ENCODE measurements at regions not wholly inside any gene's neighbourhood (a gene's known extent, or its start where the extent isn't known, plus 50 kb on each side); places are given as distances from the start of the nearest gene placed in this dataset.

DNA sequence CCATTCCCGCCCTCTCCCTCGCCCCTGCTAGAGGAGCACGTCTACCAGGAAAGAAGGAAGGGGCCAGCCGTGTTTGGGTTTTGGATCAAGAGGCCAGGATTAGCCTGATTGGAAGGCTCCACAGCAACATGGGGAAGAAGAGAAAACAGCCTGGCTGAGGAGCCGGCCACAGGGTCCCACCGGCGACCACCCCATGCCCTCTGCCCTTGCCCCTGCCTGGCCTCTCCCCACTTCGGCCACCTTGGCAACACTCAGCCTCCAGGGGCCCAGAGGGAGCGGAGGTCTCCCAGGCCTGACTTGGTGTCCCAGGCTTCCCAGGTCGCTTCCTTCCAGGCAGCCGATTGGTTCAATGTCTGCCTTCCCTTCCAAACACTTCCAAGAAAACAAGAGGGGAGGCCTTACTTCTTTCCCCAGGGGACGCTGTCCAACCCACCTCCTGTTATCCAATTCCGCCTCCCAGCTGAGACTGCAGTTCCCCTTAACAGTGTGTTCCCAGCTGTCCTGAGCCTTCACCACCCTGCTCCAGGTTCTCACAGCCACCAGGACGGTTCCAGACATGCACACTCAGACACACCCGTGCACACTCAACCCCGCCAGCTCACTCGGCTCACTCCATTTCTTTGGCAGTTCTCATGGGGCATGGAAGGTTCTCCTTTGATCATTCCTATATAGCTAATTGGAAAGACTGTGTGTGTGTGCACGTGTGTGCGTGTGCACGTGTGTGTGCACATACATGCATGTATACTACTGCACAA is 65.4 kb downstream of the RBFOX3 start:
- no peak overlapping the region for H3K27ac Mint-ChIP-seq
- H3K9me3 Mint-ChIP-seq, result no peaks in the 10 kb centered on the region
- no peak overlapping the region for H3K4me3 Mint-ChIP-seq
- no peaks in the 10 kb centered on the region for H3K36me3 Mint-ChIP-seq (ENCODE audit: low read depth)
- H3K27me3 Mint-ChIP-seq, result no peaks in the 10 kb centered on the region
- H3K4me1 Mint-ChIP-seq (ENCODE audit: low read depth), result no peaks in the 10 kb centered on the region

DNA sequence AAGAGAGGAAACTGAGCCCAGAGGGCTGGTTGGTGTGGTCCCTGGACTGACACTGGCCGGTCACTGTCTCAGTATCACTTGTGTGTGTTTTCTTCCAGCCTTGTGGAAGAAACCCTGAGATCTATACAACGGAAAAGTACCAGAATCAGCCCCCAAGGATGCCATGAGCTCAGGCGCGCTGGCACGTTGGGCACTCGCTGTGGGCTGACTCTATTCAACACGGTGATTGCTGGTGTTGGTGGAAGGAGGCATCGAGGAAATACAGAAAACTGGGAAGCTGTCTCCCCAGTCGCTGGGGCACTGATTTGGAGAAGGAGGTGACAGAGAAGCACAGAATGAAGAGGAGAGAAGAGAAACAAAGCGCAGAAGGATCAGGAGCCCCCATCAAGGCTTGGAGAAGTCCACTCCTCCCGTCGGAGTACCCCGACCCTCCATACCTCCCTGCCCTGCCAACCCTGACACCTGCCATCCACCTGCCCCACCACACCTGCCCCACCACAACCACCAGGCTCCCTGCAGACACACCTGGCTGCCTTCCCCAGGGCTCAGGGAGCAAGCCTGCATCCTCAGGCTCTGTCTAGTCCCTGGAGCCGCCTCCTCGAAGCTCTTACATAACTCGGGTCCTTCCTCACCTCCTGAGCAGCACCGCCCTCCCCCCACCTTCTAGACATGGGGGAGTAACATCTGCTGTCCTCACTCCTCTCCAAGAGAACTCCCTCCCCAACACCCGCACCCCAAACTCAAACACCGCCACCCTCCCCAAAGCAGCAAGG is 66.5 kb downstream of the RBFOX3 start:
- Mint-ChIP-seq H3K27ac (no peak overlapping the region), H3K4me1 (ENCODE audit: low read depth) (no peaks in the 10 kb centered on the region), H3K27me3 (no peaks in the 10 kb centered on the region), H3K36me3 (ENCODE audit: low read depth) (no peaks in the 10 kb centered on the region), H3K4me3 (no peak overlapping the region), H3K9me3 (no peaks in the 10 kb centered on the region)

DNA sequence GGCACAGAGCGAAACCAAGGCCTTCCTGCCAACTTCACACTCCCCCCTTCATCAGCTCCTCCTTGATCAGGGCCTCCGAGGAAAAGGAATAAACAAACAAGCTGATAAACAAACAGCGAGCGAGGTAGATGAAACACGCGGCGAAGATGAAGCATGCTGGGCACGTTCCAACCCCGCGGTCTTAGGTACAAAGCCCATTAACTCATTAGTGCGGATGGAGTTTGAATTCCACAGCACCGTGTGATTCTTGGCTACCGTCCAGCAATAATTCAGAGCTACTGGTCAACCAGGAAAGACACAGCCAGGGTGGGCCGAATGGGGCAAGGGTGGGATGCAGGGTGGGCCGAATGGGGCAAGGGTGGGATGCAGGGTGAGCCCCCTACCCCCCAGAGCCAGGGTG is 67.3 kb downstream of the RBFOX3 start:
- Mint-ChIP-seq H3K4me1 (ENCODE audit: low read depth) (no peaks in the 10 kb centered on the region), H3K9me3 (no peaks in the 10 kb centered on the region), H3K27ac (no peak overlapping the region), H3K4me3 (no peak overlapping the region), H3K27me3 (no peaks in the 10 kb centered on the region), H3K36me3 (ENCODE audit: low read depth) (no peaks in the 10 kb centered on the region)

DNA sequence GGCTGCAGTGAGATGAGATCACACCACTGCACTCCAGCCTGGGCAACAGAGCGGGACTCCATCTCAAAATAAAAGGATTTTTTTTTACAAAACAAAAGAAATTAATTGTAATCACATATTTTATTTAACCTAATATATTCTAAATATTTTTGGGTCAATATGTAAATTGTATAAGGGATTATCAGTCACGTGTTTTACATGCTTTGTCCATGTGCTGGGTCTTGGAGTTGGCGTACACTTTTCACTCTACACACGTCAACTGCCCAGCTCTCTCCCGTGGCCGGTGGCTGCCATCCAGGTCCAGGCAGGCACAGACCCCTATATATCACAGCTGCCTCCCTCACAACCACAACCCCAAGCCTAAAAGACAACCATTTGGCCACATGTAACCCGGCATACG is 68.1 kb downstream of the RBFOX3 start:
- Mint-ChIP-seq H3K36me3 (ENCODE audit: low read depth) (no peaks in the 10 kb centered on the region), H3K9me3 (no peaks in the 10 kb centered on the region), H3K4me1 (ENCODE audit: low read depth) (no peaks in the 10 kb centered on the region), H3K27me3 (no peaks in the 10 kb centered on the region), H3K27ac (no peak overlapping the region), H3K4me3 (no peak overlapping the region)

DNA sequence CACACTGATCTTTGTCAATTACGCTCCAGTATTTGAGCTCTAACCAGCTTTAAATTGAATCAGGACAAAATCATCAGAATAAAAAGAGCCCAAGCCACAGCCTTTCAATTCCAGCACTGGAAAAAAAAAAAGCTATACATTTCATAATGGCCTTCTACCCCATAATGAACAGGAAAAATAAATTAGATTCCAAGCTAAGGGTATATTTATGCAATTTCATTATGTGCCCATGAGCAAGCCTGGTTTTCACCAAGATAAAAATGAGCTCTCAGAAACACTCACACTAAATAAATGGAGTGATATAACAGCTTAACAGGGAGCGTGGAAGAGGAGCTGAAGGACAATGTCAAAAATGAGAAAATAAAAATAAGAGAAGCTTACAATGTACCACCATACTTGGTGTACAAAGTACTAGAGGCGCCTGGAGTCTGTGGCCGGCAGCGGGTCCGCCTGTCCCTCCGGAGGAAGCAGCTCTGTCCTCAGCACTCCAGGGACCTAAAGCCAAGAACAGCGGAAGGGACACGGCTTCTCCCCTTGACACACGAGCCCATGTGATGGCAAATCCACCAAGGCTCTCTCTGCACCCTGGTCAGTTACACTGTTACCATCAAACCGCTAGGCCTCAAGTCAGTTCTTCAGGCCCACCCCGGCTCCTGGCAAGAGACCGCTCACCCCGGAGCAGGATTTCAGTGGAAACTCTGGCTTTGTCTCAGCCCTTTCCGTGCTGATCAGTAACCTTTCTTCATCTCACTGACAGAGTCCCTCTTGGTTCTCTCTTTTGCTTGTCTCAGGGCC is 69.6 kb downstream of the RBFOX3 start:
- Mint-ChIP-seq H3K27me3 (no peaks in the 10 kb centered on the region), H3K4me3 (no peak overlapping the region), H3K27ac (no peak overlapping the region), H3K4me1 (ENCODE audit: low read depth) (no peaks in the 10 kb centered on the region), H3K9me3 (no peaks in the 10 kb centered on the region), H3K36me3 (ENCODE audit: low read depth) (no peaks in the 10 kb centered on the region)

GRCh38 chr17:79539944-79540705 is 70.7 kb downstream of the RBFOX3 start:
- no peak overlapping the region for H3K27ac Mint-ChIP-seq
- H3K4me3 Mint-ChIP-seq, result no peak overlapping the region
- no peaks in the 10 kb centered on the region for H3K27me3 Mint-ChIP-seq
- no peaks in the 10 kb centered on the region for H3K4me1 Mint-ChIP-seq (ENCODE audit: low read depth)
- no peaks in the 10 kb centered on the region for H3K36me3 Mint-ChIP-seq (ENCODE audit: low read depth)
- H3K9me3 Mint-ChIP-seq, result no peaks in the 10 kb centered on the region

DNA sequence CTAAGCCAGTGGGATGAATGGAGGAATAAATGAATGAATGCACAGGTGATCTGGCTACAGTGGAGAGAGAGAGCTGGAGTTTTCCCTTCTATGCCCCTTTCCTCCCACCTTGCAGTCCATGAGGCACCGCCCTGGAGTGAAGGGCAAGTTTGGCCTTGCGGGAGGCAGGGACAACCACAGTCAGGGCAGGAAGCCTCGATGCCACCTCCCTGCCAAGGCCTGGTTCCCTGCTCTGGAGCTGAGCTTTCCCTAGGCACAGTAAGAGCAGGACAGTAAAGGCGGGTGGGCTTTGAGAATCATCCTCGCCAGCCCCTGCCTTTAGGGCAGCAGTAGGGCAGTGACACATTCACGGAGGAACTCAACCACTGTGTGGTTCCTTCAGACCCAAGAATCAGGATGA is 72.6 kb downstream of the RBFOX3 start:
- Mint-ChIP-seq H3K27ac (no peak overlapping the region), H3K4me3 (no peak overlapping the region), H3K36me3 (ENCODE audit: low read depth) (no peaks in the 10 kb centered on the region), H3K4me1 (ENCODE audit: low read depth) (no peaks in the 10 kb centered on the region), H3K9me3 (no peaks in the 10 kb centered on the region), H3K27me3 (no peaks in the 10 kb centered on the region)

- Mint-ChIP-seq H3K27ac (no peak overlapping the region), H3K36me3 (ENCODE audit: low read depth) (no peaks in the 10 kb centered on the region), H3K27me3 (no peaks in the 10 kb centered on the region), H3K9me3 (no peaks in the 10 kb centered on the region), H3K4me1 (ENCODE audit: low read depth) (no peaks in the 10 kb centered on the region), H3K4me3 (no peak overlapping the region)
Measured at GRCh38 chr17:79537686-79538085, 73.2 kb downstream of the RBFOX3 start.

- Mint-ChIP-seq H3K36me3 (ENCODE audit: low read depth) (no peaks in the 10 kb centered on the region), H3K27ac (no peak overlapping the region), H3K4me3 (no peak overlapping the region), H3K9me3 (no peaks in the 10 kb centered on the region), H3K27me3 (no peaks in the 10 kb centered on the region), H3K4me1 (ENCODE audit: low read depth) (no peaks in the 10 kb centered on the region)
Measured at GRCh38 chr17:79537061-79537460, 73.8 kb downstream of the RBFOX3 start.

- Mint-ChIP-seq H3K27me3 (no peaks in the 10 kb centered on the region), H3K36me3 (ENCODE audit: low read depth) (no peaks in the 10 kb centered on the region), H3K27ac (no peak overlapping the region), H3K4me3 (no peak overlapping the region), H3K9me3 (no peaks in the 10 kb centered on the region), H3K4me1 (ENCODE audit: low read depth) (no peaks in the 10 kb centered on the region)
Measured at GRCh38 chr17:79536212-79536840, 74.5 kb downstream of the RBFOX3 start.

DNA sequence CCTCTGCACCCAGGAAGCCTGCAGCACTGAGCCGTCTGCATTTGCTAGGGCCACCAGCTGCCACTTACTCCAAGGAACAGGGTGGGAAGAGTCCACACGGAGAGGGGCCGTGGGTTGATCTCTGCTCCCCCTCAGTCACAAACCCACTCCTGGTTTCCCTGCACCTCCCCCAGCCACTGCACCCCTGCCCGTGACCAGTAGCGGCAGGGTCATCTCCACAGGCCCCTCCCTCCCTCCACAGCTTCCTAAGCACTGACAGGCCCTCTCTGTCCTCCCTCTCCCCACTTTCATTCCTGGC is 75.2 kb downstream of the RBFOX3 start:
- Mint-ChIP-seq H3K4me3 (no peak overlapping the region), H3K27me3 (no peaks in the 10 kb centered on the region), H3K36me3 (ENCODE audit: low read depth) (no peaks in the 10 kb centered on the region), H3K4me1 (ENCODE audit: low read depth) (no peaks in the 10 kb centered on the region), H3K27ac (no peak overlapping the region), H3K9me3 (no peaks in the 10 kb centered on the region)

DNA sequence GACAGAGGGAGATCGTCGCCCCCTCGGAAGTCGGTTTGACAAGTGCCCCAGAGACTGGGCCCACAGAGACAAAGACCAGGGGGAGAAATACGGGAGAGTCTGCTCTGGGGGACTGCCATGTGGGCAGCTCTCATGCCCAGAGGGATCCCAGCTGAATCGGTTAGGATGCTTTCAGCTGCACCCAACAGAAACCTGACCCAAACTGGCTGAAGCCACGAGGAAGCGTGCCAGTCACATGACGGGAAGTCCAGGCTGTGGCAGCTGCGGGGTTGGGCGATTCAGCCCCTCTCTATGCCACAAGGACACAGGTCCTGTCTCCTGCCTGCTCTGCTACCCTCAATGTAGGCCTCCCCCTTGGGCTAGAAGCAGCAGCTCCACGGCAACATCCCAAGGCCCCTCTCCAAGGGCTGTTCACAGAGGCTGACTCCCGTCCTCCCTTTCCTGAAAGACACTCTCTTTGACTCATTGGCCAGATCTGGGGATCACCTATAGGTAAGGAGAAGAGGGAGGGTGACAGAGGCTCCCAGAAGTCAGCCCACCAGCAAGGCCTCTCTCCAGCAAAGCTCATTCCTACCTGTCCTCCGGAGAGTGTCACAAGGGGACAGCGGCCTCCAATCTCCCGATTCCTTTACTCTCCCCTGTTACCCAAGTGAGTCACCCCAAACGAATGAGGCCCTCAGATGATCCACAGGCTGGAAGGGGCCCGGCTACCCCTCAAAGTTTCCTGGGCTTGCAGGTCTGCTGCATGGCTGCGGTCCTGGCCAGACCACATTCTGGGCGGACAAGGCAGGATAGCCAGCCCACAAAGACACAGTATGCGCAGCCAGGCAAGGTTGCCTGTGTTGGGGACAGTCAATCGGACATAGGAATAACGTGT is 75.8 kb downstream of the RBFOX3 start:
- no peak overlapping the region for H3K27ac Mint-ChIP-seq
- no peaks in the 10 kb centered on the region for H3K4me1 Mint-ChIP-seq (ENCODE audit: low read depth)
- peaks cover 3% of the 10 kb centered on the region for H3K27me3 Mint-ChIP-seq
- no peak overlapping the region for H3K4me3 Mint-ChIP-seq
- no peaks in the 10 kb centered on the region for H3K9me3 Mint-ChIP-seq
- no peaks in the 10 kb centered on the region for H3K36me3 Mint-ChIP-seq (ENCODE audit: low read depth)

DNA sequence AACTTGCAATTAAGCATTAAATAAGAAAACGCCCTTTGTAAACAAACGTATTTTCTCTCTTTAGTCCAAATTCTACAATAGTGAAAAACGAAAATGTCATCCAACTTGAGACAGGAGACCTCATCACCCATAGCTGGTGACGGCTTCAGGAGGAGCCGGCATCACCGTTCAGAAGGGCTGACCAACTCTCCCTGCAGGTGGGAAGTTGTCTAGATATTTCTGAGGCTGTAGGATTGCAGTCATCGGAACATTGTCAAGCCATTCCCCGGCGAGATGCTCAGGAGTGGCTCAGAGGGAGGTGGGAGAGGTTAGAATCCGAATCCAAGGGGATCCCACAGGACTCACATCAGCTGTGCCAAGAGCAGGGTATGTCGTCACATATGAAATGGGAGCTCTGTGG is 76.7 kb downstream of the RBFOX3 start:
- Mint-ChIP-seq H3K4me1 (ENCODE audit: low read depth) (no peaks in the 10 kb centered on the region), H3K27me3 (peaks cover 7% of the 10 kb centered on the region), H3K27ac (no peak overlapping the region), H3K4me3 (no peak overlapping the region), H3K36me3 (ENCODE audit: low read depth) (no peaks in the 10 kb centered on the region), H3K9me3 (no peaks in the 10 kb centered on the region)

- Mint-ChIP-seq H3K27ac (no peak overlapping the region), H3K9me3 (no peaks in the 10 kb centered on the region), H3K4me3 (no peak overlapping the region), H3K4me1 (ENCODE audit: low read depth) (no peaks in the 10 kb centered on the region), H3K36me3 (ENCODE audit: low read depth) (no peaks in the 10 kb centered on the region), H3K27me3 (peaks cover 12% of the 10 kb centered on the region)
Measured at GRCh38 chr17:79533116-79533515, 77.7 kb downstream of the RBFOX3 start.
